Kidney epithelial cell (primary cell): ENCODE measurements at regions not wholly inside any gene's neighbourhood (a gene's known extent, or its start where the extent isn't known, plus 50 kb on each side); places are given as distances from the start of the nearest gene placed in this dataset.

ENCODE experiments used
- DNase-seq: peaks from one replicate; pipeline ENCODE4 v3.0.0-alpha.2; 2010; ENCODE audit warnings: low read depth
- H3K27me3 ChIP-seq: 2 replicates; pipeline ENCODE4 v1.6.0; 2011; ENCODE audit warnings: low read length; ENCODE audit not compliant: control insufficient read depth, insufficient read depth
- H3K36me3 ChIP-seq: 2 replicates; pipeline ENCODE4 v1.5.1; 2011; ENCODE audit warnings: low read length; ENCODE audit not compliant: control insufficient read depth, insufficient read depth
- H3K4me3 ChIP-seq: 2 replicates; pipeline ENCODE4 v1.5.1; 2011; ENCODE audit warnings: low read depth, mild to moderate bottlenecking, control low read depth, low read length
- TF ChIP-seq, protein P1 (sequence below): IDR thresholded peaks from 2 replicates; pipeline ENCODE4 v1.5.1; 2011; ENCODE audit warnings: mild to moderate bottlenecking, moderate library complexity, low read length, control low read depth, inconsistent platforms; ENCODE audit not compliant: insufficient read depth, poor library complexity, severe bottlenecking

DNA sequence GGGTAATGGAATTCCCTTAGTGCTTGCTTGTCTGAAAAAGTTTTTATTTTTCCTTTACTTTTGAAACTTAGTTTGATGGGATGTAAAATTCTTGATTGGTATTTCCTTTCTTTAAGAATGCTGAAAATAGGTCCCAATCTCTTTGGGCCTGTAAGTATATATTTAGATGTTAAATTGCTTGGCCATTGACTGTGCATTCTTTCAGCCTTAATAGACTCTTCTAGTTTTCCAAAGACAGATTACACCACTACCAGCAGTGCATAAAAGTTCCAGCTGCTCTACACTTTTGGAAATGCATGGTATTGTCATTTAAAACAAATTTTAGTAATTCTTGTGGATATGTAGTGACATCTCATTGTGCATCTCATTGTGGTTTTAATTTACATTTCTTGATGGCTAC is 464.8 kb upstream of the USP24 start:
- Histone ChIP-seq H3K36me3 (no peaks in the 10 kb centered on the region), H3K4me3 (no peak overlapping the region), H3K27me3 (no peaks in the 10 kb centered on the region)
- TF ChIP-seq, protein P1, sequence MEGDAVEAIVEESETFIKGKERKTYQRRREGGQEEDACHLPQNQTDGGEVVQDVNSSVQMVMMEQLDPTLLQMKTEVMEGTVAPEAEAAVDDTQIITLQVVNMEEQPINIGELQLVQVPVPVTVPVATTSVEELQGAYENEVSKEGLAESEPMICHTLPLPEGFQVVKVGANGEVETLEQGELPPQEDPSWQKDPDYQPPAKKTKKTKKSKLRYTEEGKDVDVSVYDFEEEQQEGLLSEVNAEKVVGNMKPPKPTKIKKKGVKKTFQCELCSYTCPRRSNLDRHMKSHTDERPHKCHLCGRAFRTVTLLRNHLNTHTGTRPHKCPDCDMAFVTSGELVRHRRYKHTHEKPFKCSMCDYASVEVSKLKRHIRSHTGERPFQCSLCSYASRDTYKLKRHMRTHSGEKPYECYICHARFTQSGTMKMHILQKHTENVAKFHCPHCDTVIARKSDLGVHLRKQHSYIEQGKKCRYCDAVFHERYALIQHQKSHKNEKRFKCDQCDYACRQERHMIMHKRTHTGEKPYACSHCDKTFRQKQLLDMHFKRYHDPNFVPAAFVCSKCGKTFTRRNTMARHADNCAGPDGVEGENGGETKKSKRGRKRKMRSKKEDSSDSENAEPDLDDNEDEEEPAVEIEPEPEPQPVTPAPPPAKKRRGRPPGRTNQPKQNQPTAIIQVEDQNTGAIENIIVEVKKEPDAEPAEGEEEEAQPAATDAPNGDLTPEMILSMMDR, result no peak
- DNase-seq, result no peak

DNA sequence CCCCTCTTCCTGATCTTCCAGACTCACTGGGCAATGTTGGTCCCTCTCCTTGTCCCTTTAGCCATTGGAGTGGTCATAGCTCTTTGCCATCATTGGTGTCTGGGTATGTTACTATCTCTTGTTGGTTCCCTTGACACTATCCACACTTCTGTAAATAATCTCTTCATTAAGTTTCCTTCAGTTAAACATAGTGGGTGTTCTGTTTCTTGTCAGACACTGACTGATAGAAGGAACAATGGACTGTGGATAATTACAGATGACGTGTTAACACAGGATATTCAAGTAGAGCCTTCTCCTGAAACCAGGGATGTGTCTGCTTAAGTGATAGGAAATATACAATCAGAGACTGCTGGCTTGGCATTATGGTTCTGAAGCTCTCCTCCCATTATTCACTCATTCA is 458.3 kb upstream of the USP24 start:
- no peak overlapping the region for H3K4me3 ChIP-seq
- H3K27me3 ChIP-seq, result no peaks in the 10 kb centered on the region
- DNase-seq, result no peak
- no peaks in the 10 kb centered on the region for H3K36me3 ChIP-seq
- TF ChIP-seq, protein P1, result no peak

DNA sequence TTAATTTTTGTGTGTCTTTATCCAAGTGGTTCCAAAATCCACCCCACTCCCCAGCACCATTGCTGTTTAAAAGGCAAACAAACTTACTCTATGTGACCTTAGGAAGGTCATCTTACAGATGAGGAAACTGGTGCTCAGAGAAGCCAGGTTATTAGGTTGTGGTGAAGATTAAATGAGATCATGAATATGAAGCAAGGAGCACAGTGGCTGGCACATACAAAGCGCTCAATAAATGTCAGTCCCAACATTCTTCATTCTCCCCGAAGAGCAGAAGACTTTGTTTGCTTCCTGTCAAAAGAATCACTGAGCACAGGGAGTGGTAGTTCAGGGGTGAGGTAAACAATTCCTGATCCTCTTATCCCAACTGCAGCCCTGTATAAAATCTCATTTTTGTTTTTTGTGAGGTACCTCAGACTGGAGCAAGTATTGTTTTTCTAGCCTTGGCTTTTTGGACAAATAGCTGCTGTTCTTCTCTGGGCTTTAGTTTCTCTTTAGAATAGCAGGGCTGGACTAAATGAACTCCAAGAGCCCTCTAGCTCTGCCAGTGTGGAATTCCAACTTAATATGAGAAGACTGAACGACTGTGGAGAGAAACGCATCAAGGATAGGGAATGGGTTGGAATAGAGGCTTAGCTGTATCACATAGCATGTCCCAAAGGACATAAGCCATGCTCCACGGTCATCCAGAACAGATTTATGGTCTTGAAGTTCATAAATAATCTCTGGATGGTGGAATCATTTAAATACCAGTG is 455.3 kb upstream of the USP24 start:
- DNase-seq, result no peak
- TF ChIP-seq, protein P1, result no peak
- no peak overlapping the region for H3K4me3 ChIP-seq
- H3K27me3 ChIP-seq, result no peaks in the 10 kb centered on the region
- H3K36me3 ChIP-seq, result no peaks in the 10 kb centered on the region

DNA sequence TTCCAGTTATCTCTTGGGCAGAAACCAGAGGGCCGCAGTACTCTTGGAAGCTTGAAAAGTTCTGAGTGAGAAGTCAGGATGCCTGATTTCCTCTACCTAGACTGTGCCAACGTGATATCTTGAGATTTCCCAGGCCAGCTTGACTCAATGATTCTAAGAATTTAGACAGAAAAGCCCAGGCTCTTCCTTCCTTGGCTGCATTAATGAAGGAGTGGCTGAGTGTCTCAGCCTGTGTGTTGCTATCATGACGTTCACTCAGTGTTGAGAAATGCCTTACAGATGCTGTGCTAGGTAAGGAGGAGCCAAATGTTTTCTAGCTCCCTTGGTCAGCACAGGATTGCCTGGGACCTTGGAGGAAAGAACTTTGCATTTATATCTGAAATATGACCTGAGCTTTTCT is 454.1 kb upstream of the USP24 start:
- no peak overlapping the region for H3K4me3 ChIP-seq
- no peaks in the 10 kb centered on the region for H3K36me3 ChIP-seq
- TF ChIP-seq, protein P1, result no peak
- no peak for DNase-seq
- H3K27me3 ChIP-seq, result no peaks in the 10 kb centered on the region

DNA sequence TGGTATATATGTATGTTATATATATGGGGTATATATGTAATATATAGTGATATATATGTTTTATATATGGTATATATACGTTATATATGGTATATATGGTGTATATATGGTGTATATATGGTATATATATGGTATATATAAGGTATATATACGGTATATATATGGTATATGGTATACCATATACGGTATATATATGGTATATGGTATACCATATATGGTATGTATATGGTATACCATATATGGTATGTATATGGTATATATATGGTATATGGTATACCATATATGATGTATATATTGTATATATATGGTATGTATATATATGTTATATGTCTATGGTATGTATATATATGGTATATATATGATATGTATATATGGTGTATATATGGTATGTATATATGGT is 447.7 kb upstream of the USP24 start:
- Histone ChIP-seq H3K36me3 (no peaks in the 10 kb centered on the region), H3K4me3 (no peak overlapping the region), H3K27me3 (no peaks in the 10 kb centered on the region)
- TF ChIP-seq, protein P1, result no peak
- no peak for DNase-seq

DNA sequence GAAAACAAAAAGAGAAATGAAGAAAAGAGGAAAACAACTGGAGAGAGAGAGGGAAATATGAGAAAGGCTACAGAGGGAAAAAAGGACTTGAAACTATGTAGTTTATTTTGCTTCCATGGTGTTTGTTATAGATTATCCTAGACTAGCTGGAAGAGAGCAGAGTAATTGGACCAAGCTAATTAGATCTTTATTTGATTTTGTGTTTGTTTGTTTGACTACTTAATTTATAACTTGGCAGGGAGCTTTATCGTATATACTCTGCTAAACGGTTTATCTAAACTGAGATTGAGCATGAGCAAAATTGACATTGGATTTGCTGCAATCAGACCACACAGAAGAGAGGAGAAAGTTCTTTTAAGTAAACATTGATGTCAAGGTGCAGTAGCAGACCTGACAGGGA is 443.8 kb upstream of the USP24 start:
- Histone ChIP-seq H3K27me3 (no peaks in the 10 kb centered on the region), H3K4me3 (no peak overlapping the region), H3K36me3 (no peaks in the 10 kb centered on the region)
- DNase-seq, result no peak
- TF ChIP-seq, protein P1, result no peak
